DND-41 (cell line): ENCODE measurements at regions not wholly inside any gene's neighbourhood (a gene's known extent, or its start where the extent isn't known, plus 50 kb on each side); places are given as distances from the start of the nearest gene placed in this dataset.

Source experiments
- ATAC-seq: fragments of 200-7000 bp; cut with Tn5 transposase; 3 replicates; pipeline ENCODE4 v1.9.1; 2021; ENCODE audit warnings: low read depth; ENCODE audit not compliant: insufficient read depth
- DNase-seq: peaks from one replicate; pipeline ENCODE4 v3.0.0-alpha.2; 2020
- H2AFZ ChIP-seq: 2 replicates; pipeline ENCODE4 v1.6.0; 2012; ENCODE audit warnings: low read depth, low read length
- H3K27ac ChIP-seq: 2 replicates; pipeline ENCODE4 v1.5.1; 2012; ENCODE audit warnings: low read length, inconsistent platforms
- H3K27me3 ChIP-seq: fragments of 200-600 bp; sonication (generic); 2 replicates; pipeline ENCODE4 v1.6.0; 2012; ENCODE audit warnings: low read length, mild to moderate bottlenecking, inconsistent platforms; ENCODE audit not compliant: insufficient read depth, poor library complexity
- H3K36me3 ChIP-seq: 2 replicates; pipeline ENCODE4 v1.5.1; 2012; ENCODE audit warnings: low read length, inconsistent platforms; ENCODE audit not compliant: insufficient read depth
- H3K4me1 ChIP-seq: 2 replicates; pipeline ENCODE4 v1.5.1; 2012; ENCODE audit warnings: mild to moderate bottlenecking, low read length; ENCODE audit not compliant: insufficient read depth
- H3K4me2 ChIP-seq: 2 replicates; pipeline ENCODE4 v1.6.0; 2012; ENCODE audit warnings: mild to moderate bottlenecking, moderate library complexity, low read length, inconsistent platforms; ENCODE audit not compliant: insufficient read depth
- H3K4me3 ChIP-seq, 2 experiments: fragments of 200-600 bp in 1 of 2; shearing (Covaris generic) in 1 of 2; 2 replicates each; pipeline ENCODE4 v1.5.1; 2012 to 2016; ENCODE audit warnings: inconsistent platforms in 2 of 2, low read length in 2 of 2, mild to moderate bottlenecking in 2 of 2, low read depth in 1 of 2, moderate library complexity in 1 of 2
- H3K79me2 ChIP-seq: 2 replicates; pipeline ENCODE4 v1.6.0; 2012; ENCODE audit warnings: low read length, inconsistent platforms; ENCODE audit not compliant: insufficient read depth
- H3K9ac ChIP-seq: 2 replicates; pipeline ENCODE4 v1.6.0; 2012; ENCODE audit warnings: low read depth, mild to moderate bottlenecking, inconsistent platforms, low read length, moderate library complexity
- H3K9me3 ChIP-seq: 2 replicates; pipeline ENCODE4 v1.5.1; 2012; ENCODE audit warnings: low read length, moderate library complexity, mild to moderate bottlenecking, inconsistent platforms; ENCODE audit not compliant: insufficient read depth, severe bottlenecking
- H4K20me1 ChIP-seq: 2 replicates; pipeline ENCODE4 v1.6.0; 2012; ENCODE audit warnings: low read length; ENCODE audit not compliant: insufficient read depth
- CTCF ChIP-seq: IDR thresholded peaks from 2 replicates; pipeline ENCODE4 v1.5.1; 2012; ENCODE audit warnings: borderline replicate concordance, low read length, moderate library complexity, mild to moderate bottlenecking; ENCODE audit not compliant: poor library complexity, severe bottlenecking; ENCODE audit errors: extremely low read depth
- EZH2 ChIP-seq: IDR thresholded peaks from 3 replicates; pipeline ENCODE4 v1.6.1; 2012; ENCODE audit warnings: borderline replicate concordance, low read depth, mild to moderate bottlenecking, moderate library complexity, low read length, inconsistent platforms; ENCODE audit not compliant: severe bottlenecking

GRCh38 chr1:39117899-39118450 is 86.5 kb upstream of the MACF1 start:
- no peak overlapping the region for H2AFZ ChIP-seq
- H3K27ac ChIP-seq: no peak overlapping the region
- peaks cover 4% of the 10 kb centered on the region for H3K27me3 ChIP-seq

GRCh38 chr1:39122056-39122455 is 82.4 kb upstream of the MACF1 start:
- Histone ChIP-seq H3K9ac (no peak overlapping the region), H3K79me2 (peaks cover 2% of the 10 kb centered on the region; the same call in 1 of the 2 replicates), H4K20me1 (peaks cover 8% of the 10 kb centered on the region; the same call in 1 of the 2 replicates), H3K9me3 (no peaks in the 10 kb centered on the region), H3K27me3 (no peaks in the 10 kb centered on the region), H3K4me3 (no peak overlapping the region), H3K4me1 (no peaks in the 10 kb centered on the region), H3K4me2 (no peak overlapping the region), H3K36me3 (no peaks in the 10 kb centered on the region), H3K27ac (no peak overlapping the region), H2AFZ (no peak overlapping the region)
- no peak for TF ChIP-seq EZH2
- no peak for TF ChIP-seq CTCF
- no peak for ATAC-seq
- no peak for DNase-seq

More at GRCh38 chr1:39117899-39118450, 86.5 kb upstream of the MACF1 start:
- Histone ChIP-seq H3K9me3 (no peaks in the 10 kb centered on the region), H3K4me3 (no peak overlapping the region), H4K20me1 (peaks cover 15% of the 10 kb centered on the region; the same call in 1 of the 2 replicates), H3K4me2 (no peak overlapping the region), H3K4me1 (no peaks in the 10 kb centered on the region), H3K9ac (no peak overlapping the region), H3K36me3 (no peaks in the 10 kb centered on the region), H3K79me2 (peaks cover 2% of the 10 kb centered on the region; the same call in 1 of the 2 replicates)
- ATAC-seq: no peak
- no peak for DNase-seq
- no peak for TF ChIP-seq CTCF
- TF ChIP-seq EZH2: no peak

- Histone ChIP-seq H3K9me3 (no peaks in the 10 kb centered on the region), H3K9ac (no peak overlapping the region), H3K36me3 (no peaks in the 10 kb centered on the region), H3K27ac (no peak overlapping the region), H2AFZ (no peak overlapping the region), H3K4me2 (no peak overlapping the region), H3K27me3 (no peaks in the 10 kb centered on the region), H3K4me1 (no peaks in the 10 kb centered on the region), H3K79me2 (no peaks in the 10 kb centered on the region), H3K4me3 (no peak overlapping the region), H4K20me1 (no peaks in the 10 kb centered on the region)
- DNase-seq (no peak), ATAC-seq (no peak)
- TF ChIP-seq EZH2 (no peak), CTCF (no peak)
These were observed 80.2 kb upstream of the MACF1 start for GRCh38 chr1:39124282-39124681.
